Transverse colon (tissue), 4 donors: ENCODE measurements at regions not wholly inside any gene's neighbourhood (a gene's known extent, or its start where the extent isn't known, plus 50 kb on each side); places are given as distances from the start of the nearest gene placed in this dataset.

ENCODE experiments used
- DNase-seq: peaks from one replicate; pipeline ENCODE4 v3.0.0-alpha.2; 2019
- H3K27ac ChIP-seq, 4 donors: fragments of 200-600 bp; sonication (generic); 2 replicates each; pipeline ENCODE4 v1.5.1; 2016 to 2018; ENCODE audit warnings: inconsistent platforms in 4 of 4
- H3K27me3 ChIP-seq: fragments of 200-600 bp; sonication (generic); 2 replicates; pipeline ENCODE4 v1.5.1; 2017; ENCODE audit warnings: inconsistent platforms
- H3K36me3 ChIP-seq, 4 donors: fragments of 200-600 bp; sonication (generic); 2 replicates each; pipeline ENCODE4 v1.5.1; 2017 to 2019; ENCODE audit warnings: inconsistent platforms in 4 of 4
- H3K4me1 ChIP-seq, 4 donors: fragments of 200-600 bp; sonication (generic); 2 replicates each; pipeline ENCODE4 v1.5.1; 2017 to 2020; ENCODE audit warnings: inconsistent platforms in 4 of 4
- H3K4me3 ChIP-seq, 4 donors: fragments of 200-600 bp; sonication (generic); 1 replicate in 1 of 4; 2 replicates in 3 of 4; pipeline versions ENCODE4 v1.5.1 to v1.6.1; 2017 to 2019; ENCODE audit warnings: inconsistent platforms in 4 of 4
- H3K9me3 ChIP-seq, 2 donors: fragments of 200-600 bp; sonication (generic); 2 replicates each; pipeline ENCODE4 v1.5.1; 2017 to 2019; ENCODE audit warnings: inconsistent platforms in 2 of 2
- EP300 ChIP-seq: sonication (generic); formaldehyde crosslinking; IDR thresholded peaks from one replicate; pipeline ENCODE4 v1.6.1; 2017; ENCODE audit warnings: antibody characterized with exemption, low read depth
- POLR2A ChIP-seq: fragments of 450-650 bp; IDR thresholded peaks from one replicate; pipeline ENCODE4 v1.6.1; 2016; ENCODE audit warnings: antibody characterized with exemption, mild to moderate bottlenecking, moderate library complexity
- POLR2AphosphoS5 ChIP-seq, 3 donors: sonication (generic); formaldehyde crosslinking; IDR thresholded peaks; one replicate each; pipeline ENCODE4 v1.6.1; 2016; ENCODE audit warnings: antibody characterized with exemption in 3 of 3
- WGBS, 2 donors: methylation state at CpG; one replicate each; pipeline ENCODE4 v1.1.5; 2018; ENCODE audit warnings: low coverage in 1 of 2; 5-methylcytosine and 5-hydroxymethylcytosine counted together
- in situ Hi-C, 4 donors: fragments of 200-750 bp; cut with MboI; loops; one replicate each; pipeline versions ENCODE4 v1.15.0 to v1.15.1; 2017; ENCODE audit warnings: low sequenced_read_pairs in 3 of 4, low pct_ligation_motif_present in 1 of 4, low pct_unique_long_range_greater_than_20kb in 1 of 4
- intact Hi-C: fragments of 100-400 bp; cut with DNase I; formaldehyde crosslinking; loops from one replicate; pipeline ENCODE4 v1.15.1; 2023; ENCODE audit warnings: low total_unique reads
- TF ChIP-seq, protein P1 (sequence below), 5 experiments: fragments of 200-600 bp in 3 of 5; fragments of 450-650 bp in 2 of 5; sonication (generic) in 3 of 5; IDR thresholded peaks; 1 replicate in 2 of 5; 2 replicates in 3 of 5; pipeline ENCODE4 v1.5.1; 2016 to 2017; ENCODE audit warnings: antibody characterized with exemption in 5 of 5, inconsistent platforms in 3 of 5, mild to moderate bottlenecking in 2 of 5, moderate library complexity in 1 of 5

DNA sequence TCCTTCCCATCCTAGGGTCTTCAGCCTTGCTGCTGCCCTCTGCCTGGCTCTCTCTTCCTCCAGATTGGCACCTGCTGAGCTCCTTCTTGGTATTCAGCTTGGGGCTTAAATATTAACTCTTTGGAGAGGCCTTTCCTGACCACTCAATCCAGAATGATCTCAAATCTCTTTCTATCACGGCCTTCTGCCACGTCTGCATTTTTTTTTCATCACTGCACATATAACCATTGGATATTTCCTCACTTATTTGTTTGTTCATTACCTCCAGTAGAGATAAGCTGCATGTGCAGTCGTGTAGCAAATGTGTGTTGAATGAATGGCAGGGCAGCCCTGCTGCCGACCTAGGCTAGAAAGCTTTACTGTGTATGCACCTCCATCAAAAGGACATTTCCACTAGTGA is 51.6 kb upstream of the MPP7 start:
- 61 to 64% methylated on average over 4 of the region's 4 CpGs for WGBS, 2 donors
- no peaks in the 10 kb centered on the region for H3K36me3 ChIP-seq
- DNase-seq, result no peak
- no peak overlapping the region for H3K27ac ChIP-seq
- no peaks in the 10 kb centered on the region for H3K27me3 ChIP-seq
- H3K4me1 ChIP-seq, result no peaks in the 10 kb centered on the region
- intact Hi-C loops, result no loop called here
- TF ChIP-seq POLR2A, result no peak
- TF ChIP-seq, protein P1, sequence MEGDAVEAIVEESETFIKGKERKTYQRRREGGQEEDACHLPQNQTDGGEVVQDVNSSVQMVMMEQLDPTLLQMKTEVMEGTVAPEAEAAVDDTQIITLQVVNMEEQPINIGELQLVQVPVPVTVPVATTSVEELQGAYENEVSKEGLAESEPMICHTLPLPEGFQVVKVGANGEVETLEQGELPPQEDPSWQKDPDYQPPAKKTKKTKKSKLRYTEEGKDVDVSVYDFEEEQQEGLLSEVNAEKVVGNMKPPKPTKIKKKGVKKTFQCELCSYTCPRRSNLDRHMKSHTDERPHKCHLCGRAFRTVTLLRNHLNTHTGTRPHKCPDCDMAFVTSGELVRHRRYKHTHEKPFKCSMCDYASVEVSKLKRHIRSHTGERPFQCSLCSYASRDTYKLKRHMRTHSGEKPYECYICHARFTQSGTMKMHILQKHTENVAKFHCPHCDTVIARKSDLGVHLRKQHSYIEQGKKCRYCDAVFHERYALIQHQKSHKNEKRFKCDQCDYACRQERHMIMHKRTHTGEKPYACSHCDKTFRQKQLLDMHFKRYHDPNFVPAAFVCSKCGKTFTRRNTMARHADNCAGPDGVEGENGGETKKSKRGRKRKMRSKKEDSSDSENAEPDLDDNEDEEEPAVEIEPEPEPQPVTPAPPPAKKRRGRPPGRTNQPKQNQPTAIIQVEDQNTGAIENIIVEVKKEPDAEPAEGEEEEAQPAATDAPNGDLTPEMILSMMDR (IDR thresholded peaks at IDR 0.05), result no peak
- no peak overlapping the region for H3K4me3 ChIP-seq
- no peaks in the 10 kb centered on the region for H3K9me3 ChIP-seq
- in situ Hi-C loops, result no loop called here

DNA sequence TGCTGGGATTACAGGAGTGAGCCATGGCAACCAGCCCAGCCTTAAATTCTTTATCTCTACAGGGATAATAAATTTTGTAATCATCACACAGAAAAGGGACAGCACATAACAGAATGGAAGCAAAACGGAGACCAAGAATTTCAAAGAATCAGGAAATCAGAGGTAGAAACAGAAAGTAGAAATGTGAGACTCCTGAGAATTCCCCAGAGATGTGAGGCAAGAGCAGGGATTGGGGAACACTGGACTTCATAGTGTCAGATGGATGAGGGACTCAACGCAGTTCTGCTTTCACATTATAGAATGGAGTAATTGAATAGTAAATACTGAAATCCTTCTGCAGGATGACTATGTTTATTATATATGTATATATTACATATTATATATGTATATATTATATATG is 52.5 kb upstream of the MPP7 start:
- 69 to 79% methylated on average over 2 of the region's 2 CpGs for WGBS, 2 donors
- intact Hi-C loops, result no loop called here
- DNase-seq, result no peak
- Histone ChIP-seq H3K4me3 (no peak overlapping the region), H3K27me3 (no peaks in the 10 kb centered on the region), H3K36me3 (no peaks in the 10 kb centered on the region), H3K27ac (no peak overlapping the region), H3K9me3 (no peaks in the 10 kb centered on the region), H3K4me1 (no peaks in the 10 kb centered on the region)
- in situ Hi-C loops, result no loop called here
- no peak for TF ChIP-seq POLR2A
- no peak for TF ChIP-seq EP300
- TF ChIP-seq, protein P1 (IDR thresholded peaks at IDR 0.05), result no peak
- TF ChIP-seq POLR2AphosphoS5 (IDR thresholded peaks at IDR 0.05), result no peak

DNA sequence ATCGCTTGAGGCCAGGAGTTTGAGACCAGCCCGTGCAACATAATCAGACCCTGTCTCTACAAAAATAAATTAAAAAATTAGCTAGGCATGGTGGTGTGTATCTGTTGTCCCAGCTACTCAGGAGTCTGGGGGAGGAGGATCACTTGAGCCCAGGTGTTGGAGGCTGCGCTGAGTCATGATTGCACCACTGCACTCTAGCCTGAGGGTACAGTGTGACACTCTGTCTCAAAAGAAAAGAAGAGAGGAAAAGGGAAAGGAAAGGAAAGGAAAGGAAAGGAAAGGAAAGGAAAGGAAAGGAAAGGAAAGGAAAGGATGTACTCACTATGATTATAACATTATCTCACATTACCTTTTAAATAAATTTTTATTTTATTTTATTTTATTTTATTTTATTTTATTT is 56.5 kb upstream of the MPP7 start:
- in situ Hi-C loops (no loop called here), intact Hi-C loops (no loop called here)
- WGBS, 2 donors, result 86 to 95% methylated on average over 3 of the region's 3 CpGs
- no peaks in the 10 kb centered on the region for H3K4me1 ChIP-seq
- H3K27me3 ChIP-seq, result no peaks in the 10 kb centered on the region
- no peaks in the 10 kb centered on the region for H3K36me3 ChIP-seq
- no peaks in the 10 kb centered on the region for H3K9me3 ChIP-seq
- DNase-seq, result no peak
- no peak overlapping the region for H3K27ac ChIP-seq
- TF ChIP-seq POLR2AphosphoS5 (IDR thresholded peaks at IDR 0.05) (no peak), EP300 (no peak), POLR2A (no peak)
- TF ChIP-seq, protein P1 (IDR thresholded peaks at IDR 0.05), result no peak
- no peak overlapping the region for H3K4me3 ChIP-seq

DNA sequence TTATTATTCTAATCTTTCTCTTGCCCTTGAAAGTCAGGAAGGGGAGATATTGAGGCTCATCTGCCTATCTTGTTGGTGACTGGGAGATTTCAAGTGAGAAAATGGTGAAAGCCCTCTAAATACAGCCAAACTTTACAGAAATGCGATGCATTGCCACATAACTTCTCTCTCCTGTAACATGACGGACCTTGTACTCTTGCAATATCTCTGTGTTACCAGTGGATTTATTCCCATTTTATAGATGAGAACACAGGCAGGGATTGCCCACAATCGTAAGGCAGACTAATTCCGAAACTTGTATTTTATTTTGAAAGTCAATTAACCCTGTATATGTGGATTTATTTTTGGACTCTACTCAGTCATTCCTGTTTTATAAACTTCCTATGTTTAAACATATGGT is 57.3 kb upstream of the MPP7 start:
- Histone ChIP-seq H3K27me3 (no peaks in the 10 kb centered on the region), H3K4me1 (peaks cover 0 to 4% (median under 1%) of the 10 kb centered on the region in 4 donors), H3K27ac (no peak overlapping the region), H3K9me3 (no peaks in the 10 kb centered on the region), H3K36me3 (no peaks in the 10 kb centered on the region), H3K4me3 (no peak overlapping the region)
- intact Hi-C loops (no loop called here), in situ Hi-C loops (no loop called here)
- TF ChIP-seq, protein P1 (IDR thresholded peaks at IDR 0.05), result no peak
- no peak for TF ChIP-seq EP300
- no peak for TF ChIP-seq POLR2A
- no peak for TF ChIP-seq POLR2AphosphoS5 (IDR thresholded peaks at IDR 0.05)
- DNase-seq, result no peak
- WGBS, 2 donors, result 72 to 79% methylated on average over 4 of the region's 4 CpGs
